Osteoblast (primary cell): ENCODE measurements at regions not wholly inside any gene's neighbourhood (a gene's known extent, or its start where the extent isn't known, plus 50 kb on each side); places are given as distances from the start of the nearest gene placed in this dataset.

Experiments
- DNase-seq: peaks from one replicate; pipeline ENCODE4 v3.0.0; 2011; ENCODE audit warnings: low spot score, mixed read lengths; ENCODE audit not compliant: insufficient read length; ENCODE audit errors: missing footprints
- H2AFZ ChIP-seq: 2 replicates; pipeline ENCODE4 v1.6.0; 2011; ENCODE audit warnings: mild to moderate bottlenecking, low read length
- H3K27ac ChIP-seq: 2 replicates; pipeline ENCODE4 v1.5.1; 2011; ENCODE audit warnings: mild to moderate bottlenecking, low read depth, low read length, moderate library complexity
- H3K27me3 ChIP-seq: 2 replicates; pipeline ENCODE4 v1.6.0; 2012; ENCODE audit warnings: mild to moderate bottlenecking, control low read depth, inconsistent platforms, low read length, moderate library complexity; ENCODE audit not compliant: insufficient read depth
- H3K36me3 ChIP-seq: 2 replicates; pipeline ENCODE4 v1.5.1; 2011; ENCODE audit warnings: mild to moderate bottlenecking, low read length, control low read depth, moderate library complexity; ENCODE audit not compliant: insufficient read depth
- H3K4me1 ChIP-seq: 2 replicates; pipeline ENCODE4 v1.5.1; 2011; ENCODE audit warnings: mild to moderate bottlenecking, low read length, control low read depth, moderate library complexity; ENCODE audit not compliant: insufficient read depth
- H3K4me2 ChIP-seq: 2 replicates; pipeline ENCODE4 v1.6.0; 2011; ENCODE audit warnings: mild to moderate bottlenecking, low read length; ENCODE audit not compliant: insufficient read depth
- H3K4me3 ChIP-seq: fragments of 200-600 bp; sonication (generic); 3 replicates; pipeline ENCODE4 v1.5.1; 2012; ENCODE audit warnings: mild to moderate bottlenecking, low read length, inconsistent platforms; ENCODE audit not compliant: insufficient read depth
- H3K79me2 ChIP-seq: 2 replicates; pipeline ENCODE4 v1.6.0; 2012; ENCODE audit warnings: mild to moderate bottlenecking, low read length, control low read depth, inconsistent platforms; ENCODE audit not compliant: insufficient read depth
- H3K9me3 ChIP-seq: 2 replicates; pipeline ENCODE4 v1.5.1; 2011; ENCODE audit warnings: low read depth, low read length, control low read depth
- H4K20me1 ChIP-seq: 2 replicates; pipeline ENCODE4 v1.6.0; 2012; ENCODE audit warnings: mild to moderate bottlenecking, low read length, control low read depth; ENCODE audit not compliant: insufficient read depth
- TF ChIP-seq, protein P1 (sequence below): IDR thresholded peaks from 2 replicates; pipeline ENCODE4 v1.5.1; 2011; ENCODE audit warnings: mild to moderate bottlenecking, low read depth, low read length, moderate library complexity; ENCODE audit errors: extremely low read depth

DNA sequence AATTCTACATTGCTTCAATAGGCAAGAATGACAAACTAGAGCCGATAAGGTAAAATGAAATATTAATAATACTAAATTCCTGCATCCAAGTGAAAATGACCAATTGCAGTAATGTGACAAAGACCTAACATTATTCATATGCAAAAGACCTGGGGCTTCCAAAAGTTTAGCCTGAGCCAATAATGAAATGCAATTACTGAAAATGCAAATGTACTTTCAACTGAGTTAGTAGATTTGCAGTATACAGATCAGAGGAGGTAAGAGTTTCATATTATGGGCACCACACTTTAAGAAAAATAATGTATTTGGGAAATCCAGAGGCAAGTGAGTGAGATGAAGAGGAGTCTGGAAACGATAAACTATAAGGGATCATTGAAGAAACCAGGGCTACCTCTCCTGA is 193.7 kb upstream of the GMDS start:
- Histone ChIP-seq H3K4me1 (peaks cover 5% of the 10 kb centered on the region), H3K4me2 (no peak overlapping the region), H3K36me3 (no peaks in the 10 kb centered on the region), H3K4me3 (no peak overlapping the region), H3K27me3 (no peaks in the 10 kb centered on the region), H3K27ac (no peak overlapping the region), H2AFZ (no peak overlapping the region), H3K9me3 (no peaks in the 10 kb centered on the region), H4K20me1 (no peaks in the 10 kb centered on the region), H3K79me2 (no peaks in the 10 kb centered on the region)
- no peak for DNase-seq
- TF ChIP-seq, protein P1, sequence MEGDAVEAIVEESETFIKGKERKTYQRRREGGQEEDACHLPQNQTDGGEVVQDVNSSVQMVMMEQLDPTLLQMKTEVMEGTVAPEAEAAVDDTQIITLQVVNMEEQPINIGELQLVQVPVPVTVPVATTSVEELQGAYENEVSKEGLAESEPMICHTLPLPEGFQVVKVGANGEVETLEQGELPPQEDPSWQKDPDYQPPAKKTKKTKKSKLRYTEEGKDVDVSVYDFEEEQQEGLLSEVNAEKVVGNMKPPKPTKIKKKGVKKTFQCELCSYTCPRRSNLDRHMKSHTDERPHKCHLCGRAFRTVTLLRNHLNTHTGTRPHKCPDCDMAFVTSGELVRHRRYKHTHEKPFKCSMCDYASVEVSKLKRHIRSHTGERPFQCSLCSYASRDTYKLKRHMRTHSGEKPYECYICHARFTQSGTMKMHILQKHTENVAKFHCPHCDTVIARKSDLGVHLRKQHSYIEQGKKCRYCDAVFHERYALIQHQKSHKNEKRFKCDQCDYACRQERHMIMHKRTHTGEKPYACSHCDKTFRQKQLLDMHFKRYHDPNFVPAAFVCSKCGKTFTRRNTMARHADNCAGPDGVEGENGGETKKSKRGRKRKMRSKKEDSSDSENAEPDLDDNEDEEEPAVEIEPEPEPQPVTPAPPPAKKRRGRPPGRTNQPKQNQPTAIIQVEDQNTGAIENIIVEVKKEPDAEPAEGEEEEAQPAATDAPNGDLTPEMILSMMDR = no peak

DNA sequence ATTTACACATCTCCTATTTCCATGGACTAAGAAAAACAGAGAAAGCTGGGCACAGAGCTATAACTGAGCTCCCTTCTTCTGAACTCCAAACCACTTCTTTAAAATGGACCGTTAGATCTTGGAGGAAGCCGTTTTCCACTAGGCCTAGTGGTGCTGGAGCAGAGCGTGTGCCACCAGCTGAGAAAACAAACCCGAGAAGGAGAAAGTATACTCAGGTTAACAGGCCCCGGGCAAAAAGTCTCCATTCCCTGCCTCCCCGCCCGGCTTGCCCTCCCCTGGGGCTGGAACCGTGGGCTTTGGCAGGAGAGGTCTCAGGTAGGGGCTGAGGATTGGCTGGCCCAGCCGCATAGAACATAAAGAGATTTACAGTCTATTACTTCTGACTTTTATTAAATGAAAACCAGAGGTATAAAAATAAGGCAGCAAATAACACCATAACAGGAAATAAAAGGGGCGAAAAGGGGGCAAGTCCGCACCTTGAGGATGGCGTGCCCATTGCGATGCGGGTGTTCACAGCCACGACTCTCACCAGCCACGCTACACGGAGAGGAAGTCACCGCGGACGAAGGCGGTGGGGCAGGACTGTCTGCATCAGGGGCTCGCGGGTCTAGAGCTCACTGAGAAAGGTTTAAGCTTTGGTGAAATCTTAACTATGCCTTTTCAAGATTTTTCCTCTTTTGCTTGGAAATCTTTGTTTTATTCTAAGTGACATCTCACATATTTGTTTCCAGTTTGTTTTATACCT is 191.2 kb upstream of the GMDS start:
- H3K4me1 ChIP-seq = peaks cover 14% of the 10 kb centered on the region
- H3K79me2 ChIP-seq = no peaks in the 10 kb centered on the region
- no peak overlapping the region for H3K4me3 ChIP-seq
- no peaks in the 10 kb centered on the region for H3K36me3 ChIP-seq
- H4K20me1 ChIP-seq = no peaks in the 10 kb centered on the region
- H2AFZ ChIP-seq = no peak overlapping the region
- no peak for DNase-seq
- H3K4me2 ChIP-seq = no peak overlapping the region
- H3K27ac ChIP-seq = no peak overlapping the region
- no peaks in the 10 kb centered on the region for H3K9me3 ChIP-seq
- no peaks in the 10 kb centered on the region for H3K27me3 ChIP-seq
- TF ChIP-seq, protein P1 = no peak

DNA sequence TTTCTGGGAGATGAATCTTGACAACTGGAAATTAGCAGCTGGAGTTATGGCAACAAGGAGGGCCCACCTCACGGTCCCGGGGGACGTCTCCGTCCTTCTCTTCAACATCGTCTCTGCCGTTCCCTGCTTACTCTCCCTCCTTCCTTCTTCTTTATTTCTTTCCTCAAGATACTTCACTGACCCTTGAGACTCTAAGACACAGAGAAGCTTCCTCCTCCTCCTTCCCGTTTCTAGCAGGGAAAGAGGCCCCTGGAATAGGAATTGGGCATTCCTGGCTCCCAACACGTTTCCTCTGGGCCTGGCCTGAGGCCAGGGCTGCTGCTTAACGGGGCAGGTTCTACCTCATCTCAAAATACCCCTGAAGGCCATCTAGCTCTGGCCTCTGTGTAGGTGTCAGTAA is 189.9 kb upstream of the GMDS start:
- Histone ChIP-seq H4K20me1 (no peaks in the 10 kb centered on the region), H3K4me2 (no peak overlapping the region), H3K9me3 (no peaks in the 10 kb centered on the region), H2AFZ (no peak overlapping the region), H3K27me3 (no peaks in the 10 kb centered on the region), H3K27ac (no peak overlapping the region), H3K79me2 (no peaks in the 10 kb centered on the region), H3K4me1 (peaks cover 14% of the 10 kb centered on the region), H3K4me3 (no peak overlapping the region), H3K36me3 (no peaks in the 10 kb centered on the region)
- no peak for DNase-seq
- TF ChIP-seq, protein P1 = no peak

DNA sequence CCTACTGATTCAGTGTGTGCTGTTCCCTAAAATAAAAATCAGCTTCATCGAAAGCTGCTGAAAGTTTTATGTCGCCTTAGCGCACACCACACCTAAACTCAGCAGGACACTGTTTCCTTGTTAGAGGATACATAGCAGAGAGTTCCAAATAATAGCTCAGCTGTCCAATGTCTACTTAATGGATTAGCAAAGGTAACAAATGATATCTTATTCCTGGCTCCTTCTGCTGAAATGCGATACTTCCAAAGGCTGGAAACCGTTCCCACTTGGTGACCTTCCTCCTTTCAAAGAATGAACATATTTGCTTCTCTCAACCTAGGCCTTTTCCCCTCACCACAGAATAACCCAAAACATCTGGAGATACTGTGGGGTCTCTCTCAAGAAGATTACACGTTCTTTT is 189.5 kb upstream of the GMDS start:
- no peaks in the 10 kb centered on the region for H3K79me2 ChIP-seq
- peaks cover 14% of the 10 kb centered on the region for H3K4me1 ChIP-seq

More for the DNA sequence above, 189.5 kb upstream of the GMDS start:
- H3K27me3 ChIP-seq = no peaks in the 10 kb centered on the region
- H2AFZ ChIP-seq = no peak overlapping the region
- H3K36me3 ChIP-seq = no peaks in the 10 kb centered on the region
- no peaks in the 10 kb centered on the region for H3K9me3 ChIP-seq
- peak; percentile 59 for DNase-seq
- H3K4me2 ChIP-seq = no peak overlapping the region
- TF ChIP-seq, protein P1 = no peak
- no peak overlapping the region for H3K27ac ChIP-seq
- no peaks in the 10 kb centered on the region for H4K20me1 ChIP-seq
- H3K4me3 ChIP-seq = no peak overlapping the region
